Raji (cell line): ENCODE measurements at regions not wholly inside any gene's neighbourhood (a gene's known extent, or its start where the extent isn't known, plus 50 kb on each side); places are given as distances from the start of the nearest gene placed in this dataset.

ENCODE experiments used
- POLR2A ChIP-seq: IDR thresholded peaks from 2 replicates; pipeline ENCODE4 v1.6.1; 2011; ENCODE audit warnings: low read depth, low read length, control low read depth; ENCODE audit not compliant: insufficient read depth

DNA sequence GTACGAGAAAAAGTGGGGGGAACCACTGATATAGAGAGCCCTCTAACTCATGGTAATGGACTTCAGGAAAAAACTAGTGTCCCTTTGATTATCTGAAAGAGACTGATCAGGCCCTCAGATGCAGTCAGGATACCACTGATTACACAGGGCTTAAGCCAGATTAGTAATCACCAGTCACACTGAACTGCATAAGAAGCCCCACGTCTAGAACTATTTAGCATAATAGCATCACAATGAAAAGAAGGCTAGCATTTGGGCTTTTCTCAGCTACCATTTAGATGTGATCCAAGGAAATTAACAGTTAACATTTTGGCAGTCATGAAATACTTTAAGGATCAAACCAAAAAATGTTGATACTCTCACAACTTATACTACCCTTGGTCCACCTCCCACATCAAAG lies 813.1 kb upstream of the POU3F3 start:
- TF ChIP-seq POLR2A, result no peak

- no peak for TF ChIP-seq POLR2A
Measured at GRCh38 chr2:104041351-104041750, 812.6 kb upstream of the POU3F3 start.

DNA sequence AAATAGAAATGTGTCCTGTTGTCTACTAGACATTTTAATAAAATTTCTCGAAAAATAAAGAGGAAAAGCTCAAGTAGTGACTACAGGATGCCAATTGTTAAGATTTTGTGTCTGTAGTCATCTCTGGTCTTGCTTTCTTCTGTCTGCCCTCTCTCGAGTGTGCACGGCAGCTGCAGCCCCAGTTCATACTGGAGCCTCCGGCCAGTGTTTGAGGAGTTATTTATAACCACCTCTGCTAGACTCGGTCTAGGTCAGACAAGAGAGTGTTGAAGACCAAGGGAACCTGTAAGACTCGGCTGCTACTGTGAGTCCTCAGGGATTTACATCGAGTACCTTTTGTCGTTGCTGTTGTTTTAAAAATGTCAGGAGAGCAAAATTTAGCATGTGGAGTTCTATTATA lies 810.1 kb upstream of the POU3F3 start:
- no peak for TF ChIP-seq POLR2A

DNA sequence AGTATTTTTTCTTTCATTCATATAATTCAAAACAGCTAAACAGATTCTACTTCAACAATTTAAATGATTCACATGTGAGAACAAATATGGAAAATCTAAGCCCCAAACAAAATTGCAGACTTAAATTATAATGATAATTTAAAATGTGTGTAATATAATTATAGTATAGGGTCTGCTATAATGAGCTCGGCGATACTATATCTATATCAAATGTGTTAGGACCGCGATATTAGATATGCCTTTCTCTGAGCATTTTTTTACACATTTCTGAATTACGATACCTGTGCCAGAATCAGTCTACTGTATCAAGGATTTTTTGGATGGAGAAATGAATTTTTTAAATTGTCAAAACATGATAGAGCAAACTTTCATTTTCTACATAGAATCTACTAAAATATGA lies 808.8 kb upstream of the POU3F3 start:
- no peak for TF ChIP-seq POLR2A

DNA sequence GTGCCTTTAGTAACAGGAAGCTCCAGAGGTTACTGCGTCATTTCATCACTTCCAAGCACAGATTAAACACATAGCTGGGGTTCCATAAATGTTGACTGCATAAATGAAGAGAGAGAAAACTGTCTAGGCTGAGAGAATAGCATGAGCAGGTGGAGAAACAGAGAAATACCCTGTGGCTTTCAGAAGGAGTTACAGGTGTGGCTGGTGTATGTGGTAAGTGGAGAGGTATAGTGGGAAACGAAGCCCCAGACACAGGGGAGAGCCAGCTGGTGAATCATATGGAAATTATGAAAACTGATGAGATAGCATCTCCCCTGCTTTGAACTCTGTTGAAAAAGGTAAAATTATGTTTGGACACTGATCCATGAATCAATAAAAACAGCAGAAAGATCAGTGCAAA lies 807.4 kb upstream of the POU3F3 start:
- TF ChIP-seq POLR2A, result no peak

DNA sequence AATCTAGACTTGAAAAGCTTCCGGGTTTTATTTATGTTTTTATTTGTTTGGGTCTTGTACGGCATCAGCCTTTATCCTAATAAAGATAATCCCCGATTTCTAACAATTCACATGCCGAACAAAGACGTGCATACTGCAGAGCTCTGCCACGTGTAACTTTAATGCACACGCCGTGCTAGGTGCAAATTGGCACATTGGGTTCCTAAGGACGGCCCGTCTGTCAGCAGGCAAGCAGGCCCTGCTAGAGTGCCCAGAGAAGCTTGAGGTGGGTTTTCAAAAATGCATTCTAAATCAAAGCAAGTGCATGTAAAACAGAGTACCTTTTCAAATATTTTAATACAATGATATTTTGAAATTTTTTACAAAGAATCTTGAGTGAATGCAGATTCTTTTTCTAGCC lies 806.4 kb upstream of the POU3F3 start:
- no peak for TF ChIP-seq POLR2A

DNA sequence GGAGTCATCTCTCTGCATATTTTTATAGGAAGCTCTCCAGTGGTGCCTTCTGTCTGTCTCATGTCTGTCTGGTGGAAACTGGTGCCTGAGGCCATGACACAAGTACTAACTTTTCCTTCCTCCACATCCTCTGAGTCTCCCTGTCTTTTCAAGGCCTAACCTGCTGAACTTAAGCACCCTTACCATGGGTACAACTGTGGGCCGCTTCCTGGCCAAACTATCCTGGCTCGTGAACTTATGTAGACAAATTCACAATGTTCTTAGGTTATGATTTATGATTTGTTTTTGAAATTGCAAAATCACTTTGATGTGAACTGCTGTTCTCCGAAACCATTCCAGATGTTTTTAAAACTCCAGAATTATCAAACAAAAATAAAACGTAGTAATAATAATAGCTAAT lies 804.5 kb upstream of the POU3F3 start:
- TF ChIP-seq POLR2A, result no peak

DNA sequence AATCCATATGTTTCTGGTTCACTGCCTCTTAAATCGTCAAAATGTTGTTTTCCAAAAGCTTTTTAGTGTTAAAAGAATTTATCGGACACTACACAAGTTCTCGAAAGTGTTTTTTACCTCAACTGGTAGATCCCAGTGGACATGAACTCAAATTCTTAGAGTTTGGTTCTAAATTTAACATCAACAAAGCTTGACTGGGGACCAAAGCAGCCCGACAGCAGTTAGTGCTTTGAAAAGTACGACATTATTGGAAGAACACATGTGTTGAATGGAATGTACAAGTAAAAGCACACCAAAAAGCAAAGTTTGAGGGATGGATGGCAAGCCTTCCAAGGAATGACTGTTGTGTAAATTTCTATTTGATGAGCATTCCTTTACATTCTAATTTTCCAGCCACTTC lies 803.9 kb upstream of the POU3F3 start:
- no peak for TF ChIP-seq POLR2A

DNA sequence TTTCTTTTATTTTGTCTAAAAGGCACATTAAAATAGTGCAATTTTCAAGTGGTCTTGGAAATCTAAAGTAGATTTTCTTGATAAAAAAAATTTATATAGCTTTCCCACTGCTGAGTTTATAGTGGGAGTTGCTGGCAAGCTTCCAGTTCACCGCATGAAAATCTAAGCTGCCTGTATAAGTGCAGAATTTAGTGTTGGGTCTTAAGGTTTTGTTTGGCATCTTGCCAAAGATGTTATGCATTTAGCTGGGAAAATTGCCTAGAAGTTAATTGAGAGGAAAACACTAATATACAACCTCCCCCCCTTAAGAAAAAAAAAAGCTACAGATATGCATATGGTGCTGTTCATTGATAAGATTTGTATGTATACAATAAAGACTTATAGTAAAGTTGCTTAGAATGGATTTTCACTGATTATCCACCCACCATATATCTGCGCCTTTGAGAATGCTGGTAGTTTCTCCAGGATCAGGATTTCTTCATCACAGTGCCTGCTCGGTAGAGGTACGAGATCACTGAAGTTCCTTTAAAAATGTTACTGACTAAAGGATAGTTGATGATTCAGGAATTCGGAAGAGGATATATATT lies 803.2 kb upstream of the POU3F3 start:
- TF ChIP-seq POLR2A, result no peak

GRCh38 chr2:104051766-104052165 lies 802.1 kb upstream of the POU3F3 start:
- TF ChIP-seq POLR2A, result no peak

- TF ChIP-seq POLR2A, result no peak
Measured at GRCh38 chr2:104052356-104052755, 801.6 kb upstream of the POU3F3 start.

DNA sequence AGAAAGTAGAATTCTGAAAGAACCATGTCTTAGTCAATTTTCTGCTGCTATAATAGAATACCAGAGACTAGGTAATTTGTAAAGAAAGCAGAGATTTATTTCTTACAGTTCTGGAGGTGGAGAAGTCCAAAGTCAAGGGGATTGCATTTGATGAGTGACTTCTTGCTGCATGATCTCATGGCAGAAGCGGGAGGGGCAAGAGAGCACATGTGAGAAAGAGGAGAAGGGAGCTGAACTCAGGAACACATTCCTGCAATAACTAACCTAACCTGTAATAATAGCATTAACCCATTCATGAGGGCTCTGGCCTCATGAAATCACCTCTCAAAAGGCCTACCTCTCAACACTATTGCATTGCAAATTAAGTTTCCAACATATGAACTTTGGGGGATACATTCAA lies 797.5 kb upstream of the POU3F3 start:
- TF ChIP-seq POLR2A, result no peak

DNA sequence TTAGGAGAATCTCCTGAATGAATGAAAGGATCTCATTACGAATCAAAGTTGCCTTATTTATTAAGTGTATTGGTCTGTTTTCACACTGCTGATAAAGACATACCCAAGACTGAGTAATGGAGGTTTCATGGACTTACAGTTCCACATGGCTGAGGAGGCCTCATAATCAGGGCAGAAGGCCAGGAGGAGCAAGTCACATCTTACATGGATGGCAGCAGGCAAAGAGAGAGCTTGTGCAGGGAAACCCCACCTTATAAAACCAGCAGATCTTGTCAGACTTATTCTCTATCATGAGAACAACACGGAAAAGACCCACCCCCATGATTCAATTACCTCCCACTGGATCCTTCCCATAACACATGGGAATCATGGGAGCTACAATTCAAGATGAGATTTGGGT lies 785.2 kb upstream of the POU3F3 start:
- no peak for TF ChIP-seq POLR2A

- no peak for TF ChIP-seq POLR2A
Measured at GRCh38 chr2:104077573-104077972, 776.3 kb upstream of the POU3F3 start.

GRCh38 chr2:104078431-104079157 lies 775.3 kb upstream of the POU3F3 start:
- no peak for TF ChIP-seq POLR2A

GRCh38 chr2:104088745-104089144 lies 765.2 kb upstream of the POU3F3 start:
- no peak for TF ChIP-seq POLR2A

DNA sequence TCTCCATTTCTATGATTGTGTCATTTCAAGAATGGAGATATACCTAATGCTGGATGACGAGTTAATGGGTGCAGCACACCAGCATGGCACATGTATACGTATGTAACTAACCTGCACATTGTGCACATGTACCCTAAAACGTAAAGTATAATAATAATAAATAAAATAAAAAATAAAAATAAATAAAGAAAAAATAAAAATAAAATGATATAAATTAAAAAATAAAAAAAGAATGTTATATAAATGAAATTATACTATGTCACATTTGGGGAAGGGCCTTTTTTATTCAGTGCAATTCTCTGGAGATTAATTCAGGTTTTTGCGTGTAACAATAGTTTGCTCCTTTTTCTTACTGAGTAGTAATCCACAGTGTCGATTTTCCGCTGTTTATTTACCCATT lies 763.5 kb upstream of the POU3F3 start:
- TF ChIP-seq POLR2A, result no peak
